ENCODE measurements at regions not wholly inside any gene's neighbourhood (a gene's known extent, or its start where the extent isn't known, plus 50 kb on each side); places are given as distances from the start of the nearest gene placed in this dataset.

GRCh38 chr4:81982846-81983540 is 390.8 kb downstream of the HNRNPD start:
- no peak overlapping the region for H2AFZ ChIP-seq (ENCODE audit: low read depth, low read length)
- H3K23ac ChIP-seq (ENCODE audit: low read length in 2 of 2), result no peak overlapping the region
- H3K18ac ChIP-seq (ENCODE audit: low read depth in 1 of 2, low read length in 2 of 2), result no peak overlapping the region
- H2BK120ac ChIP-seq (ENCODE audit: low read depth, low read length), result no peak overlapping the region
- no peak overlapping the region for H2AK5ac ChIP-seq (ENCODE audit: low read length, severe bottlenecking)
- H3K4me3 ChIP-seq (ENCODE audit: insufficient read depth in 1 of 2, low read depth in 1 of 2, low read length in 2 of 2), result no peak overlapping the region
- H3K79me1 ChIP-seq (replicated peaks; ENCODE audit: low read length, poor library complexity, severe bottlenecking), result no peaks in the 10 kb centered on the region
- H2BK5ac ChIP-seq (ENCODE audit: low read depth, low read length, poor library complexity, severe bottlenecking), result no peak overlapping the region
- no peak overlapping the region for H3K4ac ChIP-seq (ENCODE audit: low read depth in 1 of 2, low read length in 2 of 2)
- no peak overlapping the region for H2BK12ac ChIP-seq (ENCODE audit: low read length in 2 of 2)
- H4K8ac ChIP-seq (ENCODE audit: low read length), result no peak overlapping the region
- H3K14ac ChIP-seq (ENCODE audit: low read length in 2 of 2), result no peak overlapping the region
- H3K36me3 ChIP-seq (ENCODE audit: control insufficient read depth in 1 of 2, insufficient read depth in 2 of 2, low read depth in 1 of 2, low read length in 2 of 2), result no peaks in the 10 kb centered on the region
- H2BK15ac ChIP-seq (ENCODE audit: low read depth, poor library complexity, severe bottlenecking), result no peak overlapping the region
- no peak overlapping the region for H3K4me2 ChIP-seq (ENCODE audit: low read length, poor library complexity, severe bottlenecking)
- no peak overlapping the region for H3K9ac ChIP-seq (ENCODE audit: low read length)
- no peaks in the 10 kb centered on the region for H3K9me3 ChIP-seq (ENCODE audit: control insufficient read depth, low read length)
- H4K91ac ChIP-seq (ENCODE audit: low read length), result no peak overlapping the region
- no peaks in the 10 kb centered on the region for H3K4me1 ChIP-seq (ENCODE audit: control insufficient read depth, insufficient read depth, low read depth, low read length)
- H3K27me3 ChIP-seq (ENCODE audit: control insufficient read depth in 1 of 2, insufficient read depth in 1 of 2, low read length in 2 of 2), result peaks cover 0 to 3% of the 10 kb centered on the region in 2 experiments
- no peak for DNase-seq
- no peak overlapping the region for H3K27ac ChIP-seq (ENCODE audit: low read length, poor library complexity, severe bottlenecking)
- 69% methylated on average over 2 of the region's 2 CpGs for WGBS

DNA sequence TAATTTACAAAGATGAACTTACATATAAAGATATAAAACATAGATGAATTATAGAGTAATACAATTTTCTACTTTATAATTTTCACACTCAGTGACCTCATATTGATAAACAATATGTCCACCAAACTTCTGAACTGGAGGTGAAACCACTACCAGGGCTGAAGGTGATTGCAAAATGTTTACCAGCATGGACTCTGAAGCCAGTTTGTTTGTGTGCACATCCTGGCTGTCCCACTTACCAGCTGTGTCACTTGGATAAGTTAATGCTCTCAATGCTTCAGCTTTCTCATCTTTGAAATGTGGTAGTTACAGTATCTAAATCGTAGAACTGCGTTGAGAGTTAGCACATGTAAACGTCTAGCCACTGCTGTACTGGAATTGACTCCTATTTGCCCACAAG is 392.6 kb downstream of the HNRNPD start:
- Histone ChIP-seq H3K79me1 (replicated peaks; ENCODE audit: low read length, poor library complexity, severe bottlenecking) (no peaks in the 10 kb centered on the region), H3K4ac (ENCODE audit: low read depth in 1 of 2, low read length in 2 of 2) (no peak overlapping the region), H3K4me1 (ENCODE audit: control insufficient read depth, insufficient read depth, low read depth, low read length) (no peaks in the 10 kb centered on the region), H2AK5ac (ENCODE audit: low read length, severe bottlenecking) (no peak overlapping the region), H3K9ac (ENCODE audit: low read length) (no peak overlapping the region), H3K14ac (ENCODE audit: low read length in 2 of 2) (no peak overlapping the region), H2BK5ac (ENCODE audit: low read depth, low read length, poor library complexity, severe bottlenecking) (no peak overlapping the region), H3K27me3 (ENCODE audit: control insufficient read depth in 1 of 2, insufficient read depth in 1 of 2, low read length in 2 of 2) (peaks cover 0 to 3% of the 10 kb centered on the region in 2 experiments), H2AFZ (ENCODE audit: low read depth, low read length) (no peak overlapping the region), H3K9me3 (ENCODE audit: control insufficient read depth, low read length) (no peaks in the 10 kb centered on the region), H3K23ac (ENCODE audit: low read length in 2 of 2) (no peak overlapping the region), H3K27ac (ENCODE audit: low read length, poor library complexity, severe bottlenecking) (no peak overlapping the region), H2BK15ac (ENCODE audit: low read depth, poor library complexity, severe bottlenecking) (no peak overlapping the region), H2BK120ac (ENCODE audit: low read depth, low read length) (no peak overlapping the region), H3K36me3 (ENCODE audit: control insufficient read depth in 1 of 2, insufficient read depth in 2 of 2, low read depth in 1 of 2, low read length in 2 of 2) (no peaks in the 10 kb centered on the region), H3K18ac (ENCODE audit: low read depth in 1 of 2, low read length in 2 of 2) (no peak overlapping the region), H4K91ac (ENCODE audit: low read length) (no peak overlapping the region), H3K4me2 (ENCODE audit: low read length, poor library complexity, severe bottlenecking) (no peak overlapping the region), H3K4me3 (ENCODE audit: insufficient read depth in 1 of 2, low read depth in 1 of 2, low read length in 2 of 2) (no peak overlapping the region), H2BK12ac (ENCODE audit: low read length in 2 of 2) (no peak overlapping the region), H4K8ac (ENCODE audit: low read length) (no peak overlapping the region)
- 89% methylated on average over 3 of the region's 3 CpGs for WGBS
- no peak for DNase-seq

DNA sequence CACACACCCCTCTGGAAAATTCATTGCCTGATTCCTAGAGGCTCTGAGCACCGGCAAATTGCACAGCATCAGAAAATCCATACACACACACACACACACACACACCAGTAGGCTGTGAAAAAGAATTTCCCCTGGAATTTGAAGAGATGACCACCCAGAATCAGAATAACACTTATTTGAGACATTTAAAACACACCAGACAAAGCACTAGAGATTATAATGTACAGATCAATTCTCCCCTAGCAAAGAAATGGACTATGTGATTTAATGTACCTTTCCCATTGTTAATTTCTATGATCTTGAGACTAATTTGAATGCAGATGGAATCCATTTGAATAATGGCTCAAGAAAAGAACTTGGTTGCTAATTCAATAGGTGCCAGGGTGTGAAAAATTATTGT is 399.3 kb downstream of the HNRNPD start:
- H2BK5ac ChIP-seq (ENCODE audit: low read depth, low read length, poor library complexity, severe bottlenecking), result no peak overlapping the region
- no peaks in the 10 kb centered on the region for H3K4me1 ChIP-seq (ENCODE audit: control insufficient read depth, insufficient read depth, low read depth, low read length)
- H3K27me3 ChIP-seq (ENCODE audit: control insufficient read depth in 1 of 2, insufficient read depth in 1 of 2, low read length in 2 of 2), result peaks cover 0 to 3% of the 10 kb centered on the region in 2 experiments
- H3K14ac ChIP-seq (ENCODE audit: low read length in 2 of 2), result no peak overlapping the region
- no peak overlapping the region for H4K91ac ChIP-seq (ENCODE audit: low read length)
- WGBS, result 33% methylated on average over 1 of the region's 1 CpG
- no peak overlapping the region for H3K27ac ChIP-seq (ENCODE audit: low read length, poor library complexity, severe bottlenecking)
- no peaks in the 10 kb centered on the region for H3K9me3 ChIP-seq (ENCODE audit: control insufficient read depth, low read length)
- no peaks in the 10 kb centered on the region for H3K79me1 ChIP-seq (replicated peaks; ENCODE audit: low read length, poor library complexity, severe bottlenecking)
- H2AK5ac ChIP-seq (ENCODE audit: low read length, severe bottlenecking), result no peak overlapping the region
- DNase-seq, result no peak
- H3K4ac ChIP-seq (ENCODE audit: low read depth in 1 of 2, low read length in 2 of 2), result no peak overlapping the region
- H3K36me3 ChIP-seq (ENCODE audit: control insufficient read depth in 1 of 2, insufficient read depth in 2 of 2, low read depth in 1 of 2, low read length in 2 of 2), result no peaks in the 10 kb centered on the region
- H2BK120ac ChIP-seq (ENCODE audit: low read depth, low read length), result no peak overlapping the region
- H4K8ac ChIP-seq (ENCODE audit: low read length), result no peak overlapping the region
- H2BK12ac ChIP-seq (ENCODE audit: low read length in 2 of 2), result no peak overlapping the region
- H3K4me2 ChIP-seq (ENCODE audit: low read length, poor library complexity, severe bottlenecking), result no peak overlapping the region
- no peak overlapping the region for H3K4me3 ChIP-seq (ENCODE audit: insufficient read depth in 1 of 2, low read depth in 1 of 2, low read length in 2 of 2)
- no peak overlapping the region for H3K9ac ChIP-seq (ENCODE audit: low read length)
- H2BK15ac ChIP-seq (ENCODE audit: low read depth, poor library complexity, severe bottlenecking), result no peak overlapping the region
- no peak overlapping the region for H2AFZ ChIP-seq (ENCODE audit: low read depth, low read length)
- no peak overlapping the region for H3K18ac ChIP-seq (ENCODE audit: low read depth in 1 of 2, low read length in 2 of 2)
- no peak overlapping the region for H3K23ac ChIP-seq (ENCODE audit: low read length in 2 of 2)

DNA sequence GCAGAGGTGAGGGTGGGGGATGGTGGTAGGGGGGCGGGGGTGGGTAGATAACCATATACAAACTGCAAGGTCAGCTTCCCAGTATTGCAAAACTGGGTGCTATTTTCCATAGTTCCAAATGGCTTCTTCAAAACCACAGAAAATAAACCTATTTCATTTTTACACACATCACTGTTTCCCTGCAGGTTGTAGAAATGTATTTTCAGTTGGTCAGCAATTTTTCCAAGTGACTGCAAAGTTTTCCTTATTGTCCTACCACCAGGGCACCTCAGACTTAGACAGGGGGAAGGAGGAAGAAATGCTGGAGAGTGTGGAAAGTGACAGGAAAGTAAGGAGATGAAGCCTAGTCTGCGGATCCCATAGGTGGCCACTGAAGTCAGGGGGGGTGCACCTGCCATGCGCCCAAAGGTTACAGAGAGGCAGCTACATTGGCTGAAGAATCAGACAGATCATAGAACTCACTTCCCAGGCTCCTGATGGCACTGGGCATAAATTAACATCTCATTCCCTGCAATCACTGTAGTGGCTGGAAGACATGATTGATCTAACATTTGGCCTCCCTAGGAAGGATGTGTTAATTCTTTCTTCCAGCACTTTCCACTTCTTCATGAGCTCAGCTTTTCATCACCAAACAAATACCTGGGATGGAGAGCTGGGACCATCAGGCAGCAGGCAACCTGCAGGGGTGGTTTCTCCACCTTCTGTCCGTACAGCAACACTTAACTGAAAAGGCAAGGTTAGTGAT is 402.0 kb downstream of the HNRNPD start:
- Histone ChIP-seq H2BK5ac (ENCODE audit: low read depth, low read length, poor library complexity, severe bottlenecking) (no peak overlapping the region), H3K23ac (ENCODE audit: low read length in 2 of 2) (no peak overlapping the region), H4K8ac (ENCODE audit: low read length) (no peak overlapping the region), H3K79me1 (replicated peaks; ENCODE audit: low read length, poor library complexity, severe bottlenecking) (no peaks in the 10 kb centered on the region), H2BK120ac (ENCODE audit: low read depth, low read length) (no peak overlapping the region), H3K27me3 (ENCODE audit: control insufficient read depth in 1 of 2, insufficient read depth in 1 of 2, low read length in 2 of 2) (peaks cover 0 to 3% of the 10 kb centered on the region in 2 experiments), H2AK5ac (ENCODE audit: low read length, severe bottlenecking) (no peak overlapping the region), H3K4ac (ENCODE audit: low read depth in 1 of 2, low read length in 2 of 2) (no peak overlapping the region), H2BK12ac (ENCODE audit: low read length in 2 of 2) (no peak overlapping the region), H3K27ac (ENCODE audit: low read length, poor library complexity, severe bottlenecking) (no peak overlapping the region), H3K4me2 (ENCODE audit: low read length, poor library complexity, severe bottlenecking) (no peak overlapping the region), H3K18ac (ENCODE audit: low read depth in 1 of 2, low read length in 2 of 2) (no peak overlapping the region), H3K4me1 (ENCODE audit: control insufficient read depth, insufficient read depth, low read depth, low read length) (no peaks in the 10 kb centered on the region), H4K91ac (ENCODE audit: low read length) (no peak overlapping the region), H3K14ac (ENCODE audit: low read length in 2 of 2) (no peak overlapping the region), H3K36me3 (ENCODE audit: control insufficient read depth in 1 of 2, insufficient read depth in 2 of 2, low read depth in 1 of 2, low read length in 2 of 2) (no peaks in the 10 kb centered on the region), H3K4me3 (ENCODE audit: insufficient read depth in 1 of 2, low read depth in 1 of 2, low read length in 2 of 2) (no peak overlapping the region), H3K9ac (ENCODE audit: low read length) (no peak overlapping the region), H2AFZ (ENCODE audit: low read depth, low read length) (no peak overlapping the region), H3K9me3 (ENCODE audit: control insufficient read depth, low read length) (no peaks in the 10 kb centered on the region), H2BK15ac (ENCODE audit: low read depth, poor library complexity, severe bottlenecking) (no peak overlapping the region)
- DNase-seq, result no peak
- WGBS, result 100% methylated on average over 1 of the region's 4 CpGs

Data from mesenchymal stem cell (in vitro differentiated cells and primary cell).